BLaER1 (cell line): ENCODE measurements at regions not wholly inside any gene's neighbourhood (a gene's known extent, or its start where the extent isn't known, plus 50 kb on each side); places are given as distances from the start of the nearest gene placed in this dataset.
A peak's percentile ranks its signal among the peaks of the same experiment; 100 is the strongest.

Experiments
- H3K27ac ChIP-seq: shearing (Covaris generic); formaldehyde crosslinking; 2 replicates; pipeline ENCODE4 v1.8.1; 2022
- H3K27me3 ChIP-seq: shearing (Covaris generic); formaldehyde crosslinking; 2 replicates; pipeline ENCODE4 v1.8.1; 2022
- H3K36me3 ChIP-seq: shearing (Covaris generic); formaldehyde crosslinking; 2 replicates; pipeline ENCODE4 v1.8.1; 2022
- H3K4me1 ChIP-seq: shearing (Covaris generic); formaldehyde crosslinking; 2 replicates; pipeline ENCODE4 v1.8.1; 2022
- H3K4me2 ChIP-seq: shearing (Covaris generic); formaldehyde crosslinking; 2 replicates; pipeline ENCODE4 v1.8.1; 2022
- H3K4me3 ChIP-seq: shearing (Covaris generic); formaldehyde crosslinking; 2 replicates; pipeline ENCODE4 v1.8.1; 2022
- H3K9ac ChIP-seq: shearing (Covaris generic); formaldehyde crosslinking; 2 replicates; pipeline ENCODE4 v1.8.1; 2022
- H3K9me3 ChIP-seq: shearing (Covaris generic); formaldehyde crosslinking; 2 replicates; pipeline ENCODE4 v1.8.1; 2022
- H4K20me1 ChIP-seq: shearing (Covaris generic); formaldehyde crosslinking; 2 replicates; pipeline ENCODE4 v1.8.1; 2022
- Cebpa-rat ChIP-seq: shearing (Covaris generic); IDR thresholded peaks from 2 replicates; pipeline ENCODE4 v1.8.1; 2022

DNA sequence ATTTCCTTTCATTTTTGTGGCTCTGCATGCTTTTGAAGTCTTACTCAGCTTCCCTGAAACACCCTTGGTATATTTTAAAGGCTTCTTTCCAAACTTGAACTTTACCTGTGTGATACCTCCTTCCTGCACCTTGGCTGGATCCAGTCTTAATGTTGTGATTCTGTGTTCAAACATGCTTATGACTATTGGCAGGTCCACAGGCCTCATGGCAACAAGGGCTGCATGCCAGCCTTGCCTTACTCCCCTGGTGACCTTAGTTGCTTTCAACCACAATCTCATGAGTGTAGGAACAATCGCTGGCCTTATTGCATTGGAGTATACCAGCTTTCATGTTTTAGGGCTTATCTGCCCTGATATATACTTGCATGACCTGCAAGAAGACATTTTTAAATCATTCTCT, 238.7 kb downstream of the KIF20B start:
- peaks cover 30% of the 10 kb centered on the region for H3K9me3 ChIP-seq
- no peak overlapping the region for H3K4me3 ChIP-seq

DNA sequence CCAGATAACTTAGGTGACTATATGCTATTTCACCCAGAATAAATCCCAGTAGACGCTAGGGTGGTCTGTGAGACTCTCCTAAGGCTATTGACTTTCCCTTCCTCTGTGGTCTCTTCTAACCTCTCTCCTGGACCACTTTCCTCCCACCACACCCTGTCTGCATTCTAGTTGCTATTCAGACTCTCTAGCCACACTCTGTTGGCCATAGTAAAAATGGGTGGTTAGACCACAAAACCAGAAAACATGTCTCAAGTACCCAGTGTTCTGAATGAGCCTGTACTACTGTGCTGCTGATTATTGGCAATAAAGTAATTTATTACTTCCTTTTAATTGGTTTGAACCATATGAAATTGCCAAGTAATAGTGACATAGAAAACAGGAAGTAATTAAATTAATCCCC, 240.8 kb downstream of the KIF20B start:
- no peak overlapping the region for H3K4me3 ChIP-seq
- H3K27ac ChIP-seq, result no peak overlapping the region
- H3K9ac ChIP-seq, result no peak overlapping the region
- H3K4me1 ChIP-seq, result peaks cover 21% of the 10 kb centered on the region
- H3K4me2 ChIP-seq, result no peak overlapping the region
- TF ChIP-seq Cebpa-rat, result no peak
- H3K27me3 ChIP-seq, result no peaks in the 10 kb centered on the region
- H4K20me1 ChIP-seq, result no peaks in the 10 kb centered on the region; the same call in 1 of the 2 replicates
- peaks cover 29% of the 10 kb centered on the region for H3K9me3 ChIP-seq
- H3K36me3 ChIP-seq, result peaks cover 24% of the 10 kb centered on the region

More for the DNA sequence above, 238.7 kb downstream of the KIF20B start:
- H3K4me1 ChIP-seq, result peaks cover 6% of the 10 kb centered on the region
- H4K20me1 ChIP-seq, result no peaks in the 10 kb centered on the region; the same call in 1 of the 2 replicates
- H3K9ac ChIP-seq, result no peak overlapping the region
- no peak overlapping the region for H3K4me2 ChIP-seq
- TF ChIP-seq Cebpa-rat, result no peak
- H3K27me3 ChIP-seq, result no peaks in the 10 kb centered on the region
- peaks cover 26% of the 10 kb centered on the region for H3K36me3 ChIP-seq
- H3K27ac ChIP-seq, result no peak overlapping the region

DNA sequence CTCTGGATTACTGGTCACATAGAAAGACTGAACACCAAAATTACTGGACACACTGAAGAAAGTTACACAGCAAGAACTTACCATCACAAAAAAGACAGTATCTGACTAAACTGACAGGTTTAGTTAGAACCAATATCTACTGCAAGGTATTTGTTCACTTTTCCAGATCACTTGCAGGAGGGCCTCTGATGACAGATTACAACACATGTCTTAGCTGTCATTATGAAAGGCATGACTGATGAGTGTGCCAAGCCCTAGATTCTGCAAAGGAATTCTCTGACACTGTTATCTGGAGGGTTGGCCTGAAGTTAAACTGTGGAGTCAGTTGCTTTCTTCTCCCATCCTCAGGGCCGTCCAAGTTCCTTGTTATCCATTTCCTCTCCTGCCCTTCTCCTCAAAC, 242.7 kb downstream of the KIF20B start:
- Histone ChIP-seq H4K20me1 (no peaks in the 10 kb centered on the region; the same call in 1 of the 2 replicates), H3K27me3 (no peaks in the 10 kb centered on the region), H3K9me3 (peaks cover 30% of the 10 kb centered on the region), H3K4me3 (no peak overlapping the region), H3K4me2 (no peak overlapping the region), H3K9ac (no peak overlapping the region), H3K36me3 (peaks cover 12% of the 10 kb centered on the region; the same call in 1 of the 2 replicates), H3K27ac (no peak overlapping the region), H3K4me1 (peaks cover 21% of the 10 kb centered on the region)
- no peak for TF ChIP-seq Cebpa-rat

DNA sequence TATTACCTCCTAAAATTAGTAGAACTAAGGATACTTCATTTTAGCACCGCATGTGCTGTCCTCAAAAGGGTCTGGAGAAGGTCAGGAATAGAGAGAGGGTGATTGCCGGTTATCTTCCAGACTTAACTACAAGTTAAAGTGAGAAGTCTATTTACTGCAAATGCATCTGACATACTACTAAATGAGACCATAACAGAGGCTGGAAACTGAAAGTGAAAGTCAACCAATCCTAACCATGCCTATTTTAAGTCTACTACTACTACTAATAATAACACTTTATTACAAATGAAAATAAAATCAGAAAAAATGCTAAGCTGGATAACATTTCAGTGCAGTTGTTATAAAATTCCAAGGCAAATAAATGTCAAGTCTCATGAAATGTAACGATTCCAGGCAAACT, 244.7 kb downstream of the KIF20B start:
- Histone ChIP-seq H3K9ac (peak overlapping the region; percentile 13; the same call in 1 of the 2 replicates), H3K4me3 (no peak overlapping the region), H3K4me1 (peaks cover 21% of the 10 kb centered on the region), H3K4me2 (peak overlapping the region; percentile 59), H3K9me3 (peaks cover 44% of the 10 kb centered on the region), H3K27ac (peak overlapping the region; percentile 20; the same call in 1 of the 2 replicates), H3K36me3 (peaks cover 13% of the 10 kb centered on the region), H3K27me3 (no peaks in the 10 kb centered on the region), H4K20me1 (no peaks in the 10 kb centered on the region; the same call in 1 of the 2 replicates)
- TF ChIP-seq Cebpa-rat, result no peak

GRCh38 chr10:89949496-89949895, 248.1 kb downstream of the KIF20B start:
- Histone ChIP-seq H3K9me3 (peaks cover 56% of the 10 kb centered on the region), H3K4me1 (peaks cover 23% of the 10 kb centered on the region), H3K9ac (no peak overlapping the region), H3K27ac (no peak overlapping the region), H3K4me2 (no peak overlapping the region), H3K4me3 (no peak overlapping the region), H3K36me3 (peaks cover 22% of the 10 kb centered on the region), H4K20me1 (no peaks in the 10 kb centered on the region), H3K27me3 (no peaks in the 10 kb centered on the region)
- TF ChIP-seq Cebpa-rat, result no peak

DNA sequence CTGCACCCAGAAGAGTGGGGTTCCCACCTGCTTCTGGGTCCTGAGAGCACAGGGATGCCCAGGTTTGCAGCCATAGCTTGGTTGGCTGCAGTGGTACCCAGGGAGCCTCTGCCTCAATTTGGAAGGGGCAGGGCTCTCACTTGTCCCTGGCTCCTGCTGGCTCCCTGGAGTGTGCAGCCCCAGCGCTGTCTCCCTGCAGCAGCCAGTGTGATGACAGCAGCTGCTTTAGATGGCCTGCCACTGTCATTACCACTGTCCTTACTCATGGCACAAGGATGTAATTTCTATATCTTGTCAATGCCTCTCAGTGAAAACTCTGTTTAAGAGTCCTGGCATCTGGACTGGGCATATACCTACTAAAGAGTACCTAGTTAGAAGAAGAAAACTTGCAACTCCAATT, 250.9 kb downstream of the KIF20B start:
- no peak for TF ChIP-seq Cebpa-rat
- Histone ChIP-seq H3K27me3 (no peaks in the 10 kb centered on the region), H4K20me1 (no peaks in the 10 kb centered on the region), H3K9ac (no peak overlapping the region), H3K4me2 (no peak overlapping the region), H3K27ac (no peak overlapping the region), H3K36me3 (peaks cover 19% of the 10 kb centered on the region), H3K4me1 (peaks cover 20% of the 10 kb centered on the region), H3K9me3 (peaks cover 51% of the 10 kb centered on the region), H3K4me3 (no peak overlapping the region)

DNA sequence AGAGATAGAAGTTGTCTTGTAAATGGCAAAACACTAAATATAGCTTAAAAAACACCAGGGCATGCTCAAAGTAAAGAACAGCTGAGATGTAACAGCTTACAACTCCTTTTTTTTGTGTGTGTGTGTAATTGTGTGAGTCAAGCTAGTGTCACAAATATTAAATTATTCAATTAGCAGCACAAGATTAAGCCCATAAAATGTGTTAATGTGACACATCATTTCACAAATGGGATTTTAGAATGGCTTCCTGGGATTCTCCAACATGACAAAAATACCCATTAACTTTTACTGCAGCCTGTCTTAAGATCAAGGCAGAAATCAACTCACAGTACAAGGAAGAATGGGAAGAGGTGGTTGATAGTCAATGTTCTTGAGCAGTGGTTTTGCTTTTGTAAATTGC, 251.4 kb downstream of the KIF20B start:
- peaks cover 51% of the 10 kb centered on the region for H3K9me3 ChIP-seq
- H3K4me3 ChIP-seq, result no peak overlapping the region
- no peaks in the 10 kb centered on the region for H3K27me3 ChIP-seq
- H3K4me2 ChIP-seq, result no peak overlapping the region
- no peak overlapping the region for H3K27ac ChIP-seq
- no peak overlapping the region for H3K9ac ChIP-seq
- peaks cover 19% of the 10 kb centered on the region for H3K36me3 ChIP-seq
- no peaks in the 10 kb centered on the region for H4K20me1 ChIP-seq
- peaks cover 20% of the 10 kb centered on the region for H3K4me1 ChIP-seq
- TF ChIP-seq Cebpa-rat, result no peak

DNA sequence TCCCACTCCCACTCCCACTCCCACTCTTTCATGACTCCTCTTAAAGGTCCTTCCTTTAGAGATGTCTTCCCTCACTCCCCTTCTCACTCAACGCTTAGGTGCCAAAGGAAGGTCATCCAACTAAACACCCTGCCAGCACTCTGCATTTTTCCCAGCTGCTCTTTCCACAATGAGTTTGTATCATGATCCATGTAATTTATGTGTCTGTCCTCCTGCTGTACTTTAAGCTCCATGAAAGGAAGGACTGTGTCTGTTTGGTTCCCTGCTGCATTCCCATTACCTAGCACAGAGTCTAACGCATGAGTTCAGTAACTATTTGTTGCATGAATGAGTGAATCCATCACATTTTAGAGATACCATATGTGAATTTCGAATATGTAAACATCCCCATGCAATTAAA, 252.7 kb downstream of the KIF20B start:
- no peak for TF ChIP-seq Cebpa-rat
- Histone ChIP-seq H3K4me3 (no peak overlapping the region), H3K9me3 (peaks cover 45% of the 10 kb centered on the region), H3K4me2 (no peak overlapping the region), H3K4me1 (peaks cover 20% of the 10 kb centered on the region), H3K36me3 (peaks cover 19% of the 10 kb centered on the region), H4K20me1 (no peaks in the 10 kb centered on the region), H3K9ac (no peak overlapping the region), H3K27me3 (no peaks in the 10 kb centered on the region), H3K27ac (no peak overlapping the region)

DNA sequence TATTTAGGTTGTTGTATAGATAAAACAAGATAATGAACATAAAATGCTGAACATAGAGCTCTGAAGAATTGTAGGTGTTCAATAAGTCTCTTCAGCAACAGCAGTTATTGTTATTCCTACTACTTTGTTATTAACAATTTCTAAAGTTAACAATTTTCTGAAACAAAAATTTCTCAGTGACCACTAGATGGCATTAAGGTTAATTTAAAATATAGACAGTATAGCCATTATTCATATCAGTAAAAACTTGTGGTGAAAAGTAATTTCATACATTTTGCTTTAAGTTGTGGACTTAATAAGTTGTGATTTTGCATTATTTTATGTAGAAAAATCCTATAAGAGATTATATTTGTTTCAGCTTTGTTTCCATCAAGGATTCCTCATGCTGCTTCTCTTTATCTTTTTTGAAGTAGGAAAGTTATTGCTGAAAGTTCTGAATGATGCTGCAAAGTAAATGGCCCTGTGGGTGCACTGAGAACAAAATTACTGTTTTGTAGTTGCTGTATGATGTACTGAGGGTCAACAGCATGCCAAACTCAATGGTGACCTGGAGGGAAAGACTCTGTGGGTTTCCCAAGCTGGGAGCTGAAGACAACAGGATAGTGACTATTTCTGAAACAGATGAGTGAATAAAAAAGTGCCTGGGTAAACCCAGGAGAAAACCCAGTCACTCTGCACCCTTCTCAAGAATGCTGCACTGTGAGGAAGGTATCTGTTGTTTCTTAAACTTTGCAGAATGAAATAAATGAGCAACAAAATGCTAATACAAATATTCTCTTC, 253.6 kb downstream of the KIF20B start:
- Histone ChIP-seq H3K9ac (no peak overlapping the region), H3K4me3 (no peak overlapping the region), H3K4me1 (peaks cover 20% of the 10 kb centered on the region), H3K9me3 (peaks cover 40% of the 10 kb centered on the region), H4K20me1 (no peaks in the 10 kb centered on the region), H3K27ac (no peak overlapping the region), H3K4me2 (peak overlapping the region; percentile 39), H3K27me3 (no peaks in the 10 kb centered on the region), H3K36me3 (peaks cover 24% of the 10 kb centered on the region)
- no peak for TF ChIP-seq Cebpa-rat

- no peak overlapping the region for H3K27ac ChIP-seq
- peaks cover 20% of the 10 kb centered on the region for H3K9me3 ChIP-seq
- no peaks in the 10 kb centered on the region for H4K20me1 ChIP-seq
- no peak overlapping the region for H3K4me2 ChIP-seq
- H3K36me3 ChIP-seq, result peaks cover 18% of the 10 kb centered on the region; the same call in 1 of the 2 replicates
- no peak for TF ChIP-seq Cebpa-rat
- H3K4me1 ChIP-seq, result peaks cover 12% of the 10 kb centered on the region
- H3K9ac ChIP-seq, result no peak overlapping the region
- no peaks in the 10 kb centered on the region for H3K27me3 ChIP-seq
- H3K4me3 ChIP-seq, result no peak overlapping the region
These were observed 258.2 kb downstream of the KIF20B start for GRCh38 chr10:89959433-89960110.
